ENCODE measurements at regions not wholly inside any gene's neighbourhood (a gene's known extent, or its start where the extent isn't known, plus 50 kb on each side); places are given as distances from the start of the nearest gene placed in this dataset.

- TF ChIP-seq POLR2A (IDR thresholded peaks at IDR 0.05; ENCODE audit: low read length), result no peak
- no peak for TF ChIP-seq GATA1 (IDR thresholded peaks at IDR 0.05; ENCODE audit: low read depth, low read length)
Observed at GRCh38 chr14:95776798-95777534, 63.0 kb upstream of the TCL1A start.

Measured in erythroblast (primary cell).